ENCODE measurements at regions not wholly inside any gene's neighbourhood (a gene's known extent, or its start where the extent isn't known, plus 50 kb on each side); places are given as distances from the start of the nearest gene placed in this dataset.

DNA sequence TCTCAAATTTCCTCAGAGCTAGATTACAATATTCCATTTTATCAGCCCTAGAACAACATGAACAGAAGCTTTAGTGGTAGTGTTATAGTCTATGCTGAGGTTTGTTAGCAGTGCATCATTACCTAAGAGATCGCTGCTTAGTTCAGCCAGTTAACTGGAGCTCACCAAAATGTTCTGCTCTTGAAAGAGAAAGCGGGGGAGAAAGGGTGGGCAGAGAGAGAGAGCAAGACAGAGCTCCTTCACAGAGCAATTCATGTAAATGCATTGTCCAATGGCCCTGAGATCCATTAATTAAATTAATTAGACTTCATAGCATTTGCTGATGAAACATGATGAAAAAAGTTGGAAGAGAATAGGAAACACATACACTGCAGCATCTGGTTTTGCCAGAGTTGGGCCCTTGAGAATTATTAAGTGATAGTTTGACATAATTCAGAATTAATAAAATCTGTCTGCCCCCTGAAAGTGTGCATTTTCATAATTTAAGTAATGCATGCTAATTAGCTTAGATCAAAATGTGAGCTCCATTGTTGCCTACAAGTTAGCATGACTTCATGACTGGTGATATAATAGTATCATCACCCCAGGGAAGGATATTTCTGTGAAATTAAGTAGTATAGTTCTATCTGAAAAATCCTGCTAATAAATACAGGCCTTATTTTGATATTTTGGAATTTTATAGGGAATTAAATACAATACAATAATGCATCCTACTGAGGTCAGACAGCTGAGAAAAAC, 86.9 kb upstream of the LYSMD4 start:
- H2AFZ ChIP-seq (replicated peaks; ENCODE audit: low read length, poor library complexity) = no peak overlapping the region
- H3K4me1 ChIP-seq (ENCODE audit: control insufficient read depth, insufficient read depth, low read length) = no peaks in the 10 kb centered on the region
- no peaks in the 10 kb centered on the region for H3K36me3 ChIP-seq (ENCODE audit: control insufficient read depth, insufficient read depth, low read length)
- H3K9me3 ChIP-seq (ENCODE audit: control insufficient read depth, insufficient read depth, low read length) = no peaks in the 10 kb centered on the region
- ATAC-seq (ENCODE audit: low read depth) = no peak
- BruUV-seq (replicated peaks) = no TSS peak
- no peak overlapping the region for H4K91ac ChIP-seq (ENCODE audit: insufficient read depth, low read depth, low read length)
- no CpG with 5 or more reads among the region's 2 CpGs for WGBS, 2 experiments (ENCODE audit: extremely low coverage in 2 of 2, insufficient read length in 1 of 2)
- no peak overlapping the region for H3K56ac ChIP-seq (ENCODE audit: extremely low read depth, insufficient read depth, low read length)
- H3K23ac ChIP-seq (ENCODE audit: low read depth, low read length) = no peak overlapping the region
- H2BK5ac ChIP-seq (ENCODE audit: low read depth, low read length, poor library complexity, severe bottlenecking) = no peak overlapping the region
- no peaks in the 10 kb centered on the region for H3K79me1 ChIP-seq (ENCODE audit: low read depth in 1 of 2, low read length in 2 of 2)
- no peak overlapping the region for H3K18ac ChIP-seq (ENCODE audit: low read depth, low read length)
- no peak overlapping the region for H3K4me2 ChIP-seq (ENCODE audit: low read depth, low read length)
- no peak overlapping the region for H3K9ac ChIP-seq (ENCODE audit: low read depth, low read length)
- in situ Hi-C loops (cut with MboI; ENCODE audit: low sequenced_read_pairs) = no loop called here
- no peak overlapping the region for H2AK5ac ChIP-seq (ENCODE audit: low read depth, low read length)
- H4K5ac ChIP-seq (ENCODE audit: low read depth, low read length) = no peak overlapping the region
- H4K20me1 ChIP-seq (ENCODE audit: insufficient read depth, low read length) = no peaks in the 10 kb centered on the region
- H3K27me3 ChIP-seq (ENCODE audit: control insufficient read depth, insufficient read depth, low read length) = no peaks in the 10 kb centered on the region
- intact Hi-C loops (cut with micrococcal nuclease) = no loop called here
- H3K9me1 ChIP-seq (ENCODE audit: insufficient read depth, low read length) = no peaks in the 10 kb centered on the region
- H3K14ac ChIP-seq (replicated peaks; ENCODE audit: low read depth, low read length) = no peak overlapping the region
- no peak overlapping the region for H2AK9ac ChIP-seq (replicated peaks; ENCODE audit: low read depth, low read length, poor library complexity)
- TF ChIP-seq BHLHE40 (IDR thresholded peaks at IDR 0.05; ENCODE audit: low read depth, low read length) = no peak
- TF ChIP-seq ELK1 (IDR thresholded peaks at IDR 0.05; ENCODE audit: borderline replicate concordance, low read depth, low read length) = no peak
- TF ChIP-seq RAD21 (IDR thresholded peaks at IDR 0.05; ENCODE audit: low read length) = no peak
- TF ChIP-seq CTCF (conservative IDR thresholded peaks at IDR 0.05; ENCODE audit: low read depth, low read length) = no peak
- TF ChIP-seq NFE2L2 (IDR thresholded peaks at IDR 0.05; ENCODE audit: low read depth, low read length) = no peak
- TF ChIP-seq MAFK (IDR thresholded peaks at IDR 0.05; ENCODE audit: low read depth, low read length) = no peak
- TF ChIP-seq USF2 (IDR thresholded peaks at IDR 0.05; ENCODE audit: low read depth, low read length) = no peak
- no peak for TF ChIP-seq MAZ (IDR thresholded peaks at IDR 0.05; ENCODE audit: borderline replicate concordance, low read depth, low read length)
- no peak for TF ChIP-seq FOS (IDR thresholded peaks at IDR 0.05; ENCODE audit: low read depth, low read length)
- no peak for TF ChIP-seq RFX5 (IDR thresholded peaks at IDR 0.05; ENCODE audit: low read depth, low read length)
- TF ChIP-seq SMC3 (IDR thresholded peaks at IDR 0.05; ENCODE audit: low read depth, low read length) = no peak
- no peak for TF ChIP-seq CEBPB (IDR thresholded peaks at IDR 0.05; ENCODE audit: low read depth, low read length)
- TF ChIP-seq MXI1 (IDR thresholded peaks at IDR 0.05; ENCODE audit: borderline replicate concordance, low read depth, low read length) = no peak
- TF ChIP-seq CHD1 (IDR thresholded peaks at IDR 0.05; ENCODE audit: low read depth, low read length) = no peak
- no peak for TF ChIP-seq POLR2A (IDR thresholded peaks at IDR 0.05; ENCODE audit: low read depth, low read length)
- no peak for TF ChIP-seq RCOR1 (IDR thresholded peaks at IDR 0.05; ENCODE audit: insufficient replicate concordance, low read length)
- H3K27ac ChIP-seq (ENCODE audit: insufficient read depth, low read length) = no peak overlapping the region
- H2BK20ac ChIP-seq (ENCODE audit: low read depth, low read length) = no peak overlapping the region
- DNase-seq = no peak
- ChIA-PET POLR2A (ENCODE audit: unreplicated experiment) (interaction anchor here (0.6 kb wide), 1 partner anchor 97 kb away, joined by 3 read pairs; no protein-coding TSS in a partner anchor), CTCF (interaction anchor here (1.0 kb wide), 1 partner anchor 64 kb away, joined by 4 read pairs; no protein-coding TSS in a partner anchor)
- no peak overlapping the region for H3K4me3 ChIP-seq (ENCODE audit: insufficient read depth, low read depth, low read length)
- no peak overlapping the region for H3K4ac ChIP-seq (ENCODE audit: low read depth, low read length)
- no peak overlapping the region for H2BK120ac ChIP-seq (ENCODE audit: low read depth, low read length)
- H4K8ac ChIP-seq (ENCODE audit: low read depth in 2 of 2, low read length in 2 of 2) = no peak overlapping the region
- H2BK15ac ChIP-seq (ENCODE audit: low read depth, low read length) = no peak overlapping the region
- dilution Hi-C loops (cut with HindIII; ENCODE audit: low sequenced_read_pairs, unreplicated experiment) = no loop called here
